ENCODE measurements at regions not wholly inside any gene's neighbourhood (a gene's known extent, or its start where the extent isn't known, plus 50 kb on each side); places are given as distances from the start of the nearest gene placed in this dataset.
"Not testable (repeated sequence)": the region's sequence is repeated elsewhere in the genome, so short reads cannot be mapped to it uniquely, and the experiment has no call there.

GRCh38 chr6:154632119-154632518 lies 101.1 kb upstream of the SCAF8 start:
- TF ChIP-seq CTCF (IDR thresholded peaks at IDR 0.05; ENCODE audit: low read depth, low read length) = no peak
- DNase-seq (ENCODE audit: low read depth, low spot score) = no peak
- H3K4me3 ChIP-seq (ENCODE audit: low read depth, low read length) = no peak overlapping the region
- in situ Hi-C loops (cut with HindIII; ENCODE audit: low sequenced_read_pairs) = no loop called here

GRCh38 chr6:154637392-154637791 lies 95.8 kb upstream of the SCAF8 start:
- no peak overlapping the region for H3K4me3 ChIP-seq (ENCODE audit: low read depth, low read length)
- no peak for DNase-seq (ENCODE audit: low read depth, low spot score)
- no peak for TF ChIP-seq CTCF (IDR thresholded peaks at IDR 0.05; ENCODE audit: low read depth, low read length)
- in situ Hi-C loops (cut with HindIII; ENCODE audit: low sequenced_read_pairs) = no loop called here

GRCh38 chr6:154638369-154638768 lies 94.8 kb upstream of the SCAF8 start:
- TF ChIP-seq CTCF (IDR thresholded peaks at IDR 0.05; ENCODE audit: low read depth, low read length) = no peak
- H3K4me3 ChIP-seq (ENCODE audit: low read depth, low read length) = no peak overlapping the region
- peak; percentile 51 for DNase-seq (ENCODE audit: low read depth, low spot score)
- in situ Hi-C loops (cut with HindIII; ENCODE audit: low sequenced_read_pairs) = no loop called here

- H3K4me3 ChIP-seq (ENCODE audit: low read depth, low read length); in situ Hi-C loops (cut with HindIII; ENCODE audit: low sequenced_read_pairs); DNase-seq (ENCODE audit: low read depth, low spot score): not testable (repeated sequence)
Measured at GRCh38 chr6:154639196-154639595, 94.0 kb upstream of the SCAF8 start.

GRCh38 chr6:154648188-154648887 lies 84.9 kb upstream of the SCAF8 start:
- DNase-seq (ENCODE audit: low read depth, low spot score) = no peak
- no peak overlapping the region for H3K4me3 ChIP-seq (ENCODE audit: low read depth, low read length)
- no peak for TF ChIP-seq CTCF (IDR thresholded peaks at IDR 0.05; ENCODE audit: low read depth, low read length)
- in situ Hi-C loops (cut with HindIII; ENCODE audit: low sequenced_read_pairs) = no loop called here

GRCh38 chr6:154648888-154649205 lies 84.4 kb upstream of the SCAF8 start:
- no peak for TF ChIP-seq CTCF (IDR thresholded peaks at IDR 0.05; ENCODE audit: low read depth, low read length)
- no peak for DNase-seq (ENCODE audit: low read depth, low spot score)
- in situ Hi-C loops (cut with HindIII; ENCODE audit: low sequenced_read_pairs) = no loop called here
- H3K4me3 ChIP-seq (ENCODE audit: low read depth, low read length) = no peak overlapping the region

- in situ Hi-C loops (cut with HindIII; ENCODE audit: low sequenced_read_pairs) = no loop called here
- no peak for DNase-seq (ENCODE audit: low read depth, low spot score)
- H3K4me3 ChIP-seq (ENCODE audit: low read depth, low read length) = no peak overlapping the region
- TF ChIP-seq CTCF (IDR thresholded peaks at IDR 0.05; ENCODE audit: low read depth, low read length) = no peak
Measured at GRCh38 chr6:154649721-154650120, 83.5 kb upstream of the SCAF8 start.
